T-helper 22 cell (primary cell): ENCODE measurements at regions not wholly inside any gene's neighbourhood (a gene's known extent, or its start where the extent isn't known, plus 50 kb on each side); places are given as distances from the start of the nearest gene placed in this dataset.
"Not testable (repeated sequence)": the region's sequence is repeated elsewhere in the genome, so short reads cannot be mapped to it uniquely, and the experiment has no call there.

Source experiments
- DNase-seq: peaks from one replicate; pipeline ENCODE4 v3.0.0-alpha.2; 2020; ENCODE audit warnings: low read depth

- DNase-seq: no peak
Measured at GRCh38 chr4:36601864-36602495, 320.6 kb downstream of the DTHD1 start.

GRCh38 chr4:36609661-36610060 is 328.2 kb downstream of the DTHD1 start:
- DNase-seq: no peak

GRCh38 chr4:36610628-36611027 is 329.2 kb downstream of the DTHD1 start:
- DNase-seq: no peak

- not testable (repeated sequence) for DNase-seq
Measured at GRCh38 chr4:36613142-36613541, 331.7 kb downstream of the DTHD1 start.

GRCh38 chr4:36614011-36614410 is 332.6 kb downstream of the DTHD1 start:
- DNase-seq: no peak

- DNase-seq: no peak
Measured at GRCh38 chr4:36618102-36618501, 336.7 kb downstream of the DTHD1 start.

GRCh38 chr4:36624030-36624429 is 342.6 kb downstream of the DTHD1 start:
- DNase-seq: no peak

GRCh38 chr4:36638273-36638811 is 356.9 kb downstream of the DTHD1 start:
- DNase-seq: no peak

- no peak for DNase-seq
Measured at GRCh38 chr4:36640876-36641275, 359.5 kb downstream of the DTHD1 start.

GRCh38 chr4:36651253-36651652 is 369.8 kb downstream of the DTHD1 start:
- no peak for DNase-seq

GRCh38 chr4:36652857-36653256 is 371.4 kb downstream of the DTHD1 start:
- DNase-seq: no peak

GRCh38 chr4:36665985-36666527 is 384.6 kb downstream of the DTHD1 start:
- DNase-seq: no peak

- DNase-seq: no peak
Measured at GRCh38 chr4:36675436-36675835, 394.0 kb downstream of the DTHD1 start.

- no peak for DNase-seq
Measured at GRCh38 chr4:36676139-36677050, 395.0 kb downstream of the DTHD1 start.

- DNase-seq: no peak
Measured at GRCh38 chr4:36677112-36677511, 395.7 kb downstream of the DTHD1 start.

GRCh38 chr4:36677874-36678273 is 396.5 kb downstream of the DTHD1 start:
- DNase-seq: no peak

GRCh38 chr4:36687681-36688080 is 406.3 kb downstream of the DTHD1 start:
- no peak for DNase-seq

GRCh38 chr4:36692586-36692985 is 411.2 kb downstream of the DTHD1 start:
- no peak for DNase-seq

GRCh38 chr4:36702245-36702644 is 420.8 kb downstream of the DTHD1 start:
- no peak for DNase-seq

- no peak for DNase-seq
Measured at GRCh38 chr4:36704289-36704688, 422.9 kb downstream of the DTHD1 start.

GRCh38 chr4:36709991-36710390 is 428.6 kb downstream of the DTHD1 start:
- DNase-seq: no peak

GRCh38 chr4:36712013-36712412 is 430.6 kb downstream of the DTHD1 start:
- DNase-seq: no peak

- no peak for DNase-seq
Measured at GRCh38 chr4:36716874-36717273, 435.5 kb downstream of the DTHD1 start.
